NOMO-1 treated with DMSO at 0.1 percent for 48 hours (cell line): ENCODE measurements at regions not wholly inside any gene's neighbourhood (a gene's known extent, or its start where the extent isn't known, plus 50 kb on each side); places are given as distances from the start of the nearest gene placed in this dataset.
"Not testable (repeated sequence)": the region's sequence is repeated elsewhere in the genome, so short reads cannot be mapped to it uniquely, and the experiment has no call there.

ENCODE experiments used
- DNase-seq: peaks from one replicate; lab custom pipeline; 2025; ENCODE audit not compliant: unreplicated experiment; lab: John Stamatoyannopoulos, UW

GRCh38 chr14:105894978-105895881 lies 368.8 kb downstream of the TMEM121 start:
- DNase-seq: no peak

- DNase-seq: not testable (repeated sequence)
Measured at GRCh38 chr14:105896206-105896605, 369.8 kb downstream of the TMEM121 start.

- DNase-seq: not testable (repeated sequence)
Measured at GRCh38 chr14:105896961-105897724, 370.8 kb downstream of the TMEM121 start.

- no peak for DNase-seq
Measured at GRCh38 chr14:105897725-105898113, 371.3 kb downstream of the TMEM121 start.

- DNase-seq: no peak
Measured at GRCh38 chr14:105898482-105899010, 372.2 kb downstream of the TMEM121 start.

- DNase-seq: no peak
Measured at GRCh38 chr14:105899071-105899641, 372.8 kb downstream of the TMEM121 start.

- no peak for DNase-seq
Measured at GRCh38 chr14:105899657-105900397, 373.4 kb downstream of the TMEM121 start.

GRCh38 chr14:105900398-105901160 lies 374.2 kb downstream of the TMEM121 start:
- no peak for DNase-seq

GRCh38 chr14:105901226-105901625 lies 374.8 kb downstream of the TMEM121 start:
- no peak for DNase-seq

- no peak for DNase-seq
Measured at GRCh38 chr14:105902131-105902898, 375.9 kb downstream of the TMEM121 start.

- not testable (repeated sequence) for DNase-seq
Measured at GRCh38 chr14:105902899-105903165, 376.4 kb downstream of the TMEM121 start.

- DNase-seq: no peak
Measured at GRCh38 chr14:105903971-105904370, 377.6 kb downstream of the TMEM121 start.

- no peak for DNase-seq
Measured at GRCh38 chr14:105904379-105904778, 378.0 kb downstream of the TMEM121 start.

GRCh38 chr14:105905456-105905855 lies 379.1 kb downstream of the TMEM121 start:
- DNase-seq: no peak

- no peak for DNase-seq
Measured at GRCh38 chr14:105907276-105907675, 380.9 kb downstream of the TMEM121 start.

- no peak for DNase-seq
Measured at GRCh38 chr14:105908006-105908405, 381.6 kb downstream of the TMEM121 start.

GRCh38 chr14:105908481-105908911 lies 382.1 kb downstream of the TMEM121 start:
- no peak for DNase-seq

GRCh38 chr14:105909046-105909827 lies 382.9 kb downstream of the TMEM121 start:
- DNase-seq: no peak

- not testable (repeated sequence) for DNase-seq
Measured at GRCh38 chr14:105909828-105910120, 383.4 kb downstream of the TMEM121 start.
